GM19240 (cell line): ENCODE measurements at regions not wholly inside any gene's neighbourhood (a gene's known extent, or its start where the extent isn't known, plus 50 kb on each side); places are given as distances from the start of the nearest gene placed in this dataset.
"Not testable (repeated sequence)": the region's sequence is repeated elsewhere in the genome, so short reads cannot be mapped to it uniquely, and the experiment has no call there.

ENCODE experiments used
- DNase-seq: peaks from one replicate; pipeline ENCODE4 v3.0.0; 2011; ENCODE audit warnings: low spot score; ENCODE audit not compliant: insufficient read length

GRCh38 chr7:113610572-113610971 is 308.2 kb downstream of the PPP1R3A start:
- DNase-seq, result no peak

- no peak for DNase-seq
Measured at GRCh38 chr7:113608782-113609181, 310.0 kb downstream of the PPP1R3A start.

- no peak for DNase-seq
Measured at GRCh38 chr7:113606325-113606724, 312.5 kb downstream of the PPP1R3A start.

GRCh38 chr7:113600428-113600827 is 318.4 kb downstream of the PPP1R3A start:
- not testable (repeated sequence) for DNase-seq

GRCh38 chr7:113593455-113593854 is 325.4 kb downstream of the PPP1R3A start:
- not testable (repeated sequence) for DNase-seq

GRCh38 chr7:113592924-113593323 is 325.9 kb downstream of the PPP1R3A start:
- not testable (repeated sequence) for DNase-seq

- DNase-seq, result no peak
Measured at GRCh38 chr7:113582471-113582870, 336.3 kb downstream of the PPP1R3A start.

- DNase-seq, result not testable (repeated sequence)
Measured at GRCh38 chr7:113563257-113563656, 355.6 kb downstream of the PPP1R3A start.

- DNase-seq, result no peak
Measured at GRCh38 chr7:113562801-113563200, 356.0 kb downstream of the PPP1R3A start.

GRCh38 chr7:113562242-113562641 is 356.6 kb downstream of the PPP1R3A start:
- no peak for DNase-seq

GRCh38 chr7:113561446-113561845 is 357.4 kb downstream of the PPP1R3A start:
- DNase-seq, result no peak

GRCh38 chr7:113550966-113551365 is 367.8 kb downstream of the PPP1R3A start:
- DNase-seq, result no peak

GRCh38 chr7:113548561-113548960 is 370.2 kb downstream of the PPP1R3A start:
- DNase-seq, result no peak

GRCh38 chr7:113548137-113548536 is 370.7 kb downstream of the PPP1R3A start:
- no peak for DNase-seq

- no peak for DNase-seq
Measured at GRCh38 chr7:113521468-113521867, 397.3 kb downstream of the PPP1R3A start.

- DNase-seq, result no peak
Measured at GRCh38 chr7:113519472-113519871, 399.3 kb downstream of the PPP1R3A start.

GRCh38 chr7:113504691-113505090 is 386.3 kb upstream of the SMIM30 start:
- DNase-seq, result no peak

GRCh38 chr7:113504142-113504541 is 385.8 kb upstream of the SMIM30 start:
- DNase-seq, result no peak

GRCh38 chr7:113496586-113496985 is 378.2 kb upstream of the SMIM30 start:
- not testable (repeated sequence) for DNase-seq

GRCh38 chr7:113494797-113495566 is 376.6 kb upstream of the SMIM30 start:
- not testable (repeated sequence) for DNase-seq

GRCh38 chr7:113491305-113491704 is 373.0 kb upstream of the SMIM30 start:
- DNase-seq, result no peak

- DNase-seq, result no peak
Measured at GRCh38 chr7:113487925-113488731, 369.8 kb upstream of the SMIM30 start.

GRCh38 chr7:113486548-113486947 is 368.2 kb upstream of the SMIM30 start:
- no peak for DNase-seq
